ENCODE measurements at regions not wholly inside any gene's neighbourhood (a gene's known extent, or its start where the extent isn't known, plus 50 kb on each side); places are given as distances from the start of the nearest gene placed in this dataset.

- no peak for DNase-seq (ENCODE audit: low spot score in 2 of 2)
- intact Hi-C loops (cut with DNase I) = no loop called here
Measured at GRCh38 chr21:15329191-15329590, 264.4 kb upstream of the NRIP1 start.

GRCh38 chr21:15330872-15331271, 266.1 kb upstream of the NRIP1 start:
- no peaks in the 10 kb centered on the region for H3K27me3 ChIP-seq
- H3K4me1 ChIP-seq = no peaks in the 10 kb centered on the region
- intact Hi-C loops (cut with DNase I) = no loop called here
- no peak for TF ChIP-seq CTCF (IDR thresholded peaks at IDR 0.05)
- no peak overlapping the region for H3K27ac ChIP-seq
- no peak for DNase-seq (ENCODE audit: low spot score in 2 of 2)
- no peaks in the 10 kb centered on the region for H3K36me3 ChIP-seq
- no peak overlapping the region for H3K4me3 ChIP-seq
- H3K9me3 ChIP-seq = no peaks in the 10 kb centered on the region

More at GRCh38 chr21:15329191-15329590, 264.4 kb upstream of the NRIP1 start:
- Histone ChIP-seq H3K4me1 (no peaks in the 10 kb centered on the region), H3K36me3 (no peaks in the 10 kb centered on the region), H3K27me3 (no peaks in the 10 kb centered on the region), H3K27ac (no peak overlapping the region), H3K4me3 (no peak overlapping the region), H3K9me3 (no peaks in the 10 kb centered on the region)
- no peak for TF ChIP-seq CTCF (IDR thresholded peaks at IDR 0.05)

- Histone ChIP-seq H3K4me1 (no peaks in the 10 kb centered on the region), H3K9me3 (no peaks in the 10 kb centered on the region), H3K27ac (no peak overlapping the region), H3K36me3 (no peaks in the 10 kb centered on the region), H3K27me3 (no peaks in the 10 kb centered on the region), H3K4me3 (no peak overlapping the region)
- intact Hi-C loops (cut with DNase I) = no loop called here
- DNase-seq (ENCODE audit: low spot score in 2 of 2) = no peak
- TF ChIP-seq CTCF (IDR thresholded peaks at IDR 0.05) = no peak
Measured at GRCh38 chr21:15332572-15332971, 267.8 kb upstream of the NRIP1 start.

- TF ChIP-seq CTCF (IDR thresholded peaks at IDR 0.05) = no peak
- intact Hi-C loops (cut with DNase I) = no loop called here
- H3K4me1 ChIP-seq = no peaks in the 10 kb centered on the region
Measured at GRCh38 chr21:15333136-15333710, 268.4 kb upstream of the NRIP1 start.

GRCh38 chr21:15333951-15334350, 269.2 kb upstream of the NRIP1 start:
- Histone ChIP-seq H3K27me3 (no peaks in the 10 kb centered on the region), H3K27ac (no peak overlapping the region), H3K4me1 (no peaks in the 10 kb centered on the region), H3K4me3 (no peak overlapping the region), H3K9me3 (no peaks in the 10 kb centered on the region), H3K36me3 (no peaks in the 10 kb centered on the region)
- intact Hi-C loops (cut with DNase I) = no loop called here
- no peak for DNase-seq (ENCODE audit: low spot score in 2 of 2)
- no peak for TF ChIP-seq CTCF (IDR thresholded peaks at IDR 0.05)

More at GRCh38 chr21:15333136-15333710, 268.4 kb upstream of the NRIP1 start:
- Histone ChIP-seq H3K36me3 (no peaks in the 10 kb centered on the region), H3K4me3 (no peak overlapping the region), H3K27me3 (no peaks in the 10 kb centered on the region), H3K27ac (no peak overlapping the region), H3K9me3 (no peaks in the 10 kb centered on the region)
- DNase-seq (ENCODE audit: low spot score in 2 of 2) = no peak

GRCh38 chr21:15343066-15343465, 278.3 kb upstream of the NRIP1 start:
- no peak overlapping the region for H3K4me3 ChIP-seq
- no peak overlapping the region for H3K27ac ChIP-seq
- intact Hi-C loops (cut with DNase I) = no loop called here
- no peaks in the 10 kb centered on the region for H3K9me3 ChIP-seq
- H3K4me1 ChIP-seq = no peaks in the 10 kb centered on the region
- no peak for TF ChIP-seq CTCF (IDR thresholded peaks at IDR 0.05)
- no peak for DNase-seq (ENCODE audit: low spot score in 2 of 2)
- H3K36me3 ChIP-seq = no peaks in the 10 kb centered on the region
- H3K27me3 ChIP-seq = no peaks in the 10 kb centered on the region
